ENCODE measurements at regions not wholly inside any gene's neighbourhood (a gene's known extent, or its start where the extent isn't known, plus 50 kb on each side); places are given as distances from the start of the nearest gene placed in this dataset.

DNA sequence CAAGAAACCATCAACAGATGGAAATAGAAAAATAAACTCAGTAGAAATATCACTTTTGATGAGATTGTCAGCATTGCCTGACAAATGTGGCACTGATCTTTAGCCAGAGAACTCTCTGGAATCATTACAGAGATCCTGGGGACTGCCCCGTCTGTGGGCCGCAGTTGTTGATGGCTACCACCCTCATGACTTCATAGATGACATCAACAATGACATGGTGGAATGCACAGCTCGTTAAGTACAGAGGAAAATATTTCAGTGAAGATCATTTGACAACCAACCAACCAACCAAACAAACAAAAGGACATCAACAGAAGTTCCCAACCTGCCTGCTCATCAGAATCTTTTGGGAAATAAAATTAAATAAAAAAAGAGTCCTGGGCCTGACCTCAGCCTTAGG, 132.6 kb downstream of the UCHL1 start:
- intact Hi-C loops (cut with micrococcal nuclease): no loop called here
- H3K79me1 ChIP-seq (ENCODE audit: low read depth in 1 of 2, low read length in 2 of 2): no peaks in the 10 kb centered on the region
- TF ChIP-seq BHLHE40 (IDR thresholded peaks at IDR 0.05; ENCODE audit: low read depth, low read length): no peak
- no peak for TF ChIP-seq RAD21 (IDR thresholded peaks at IDR 0.05; ENCODE audit: low read length)
- no peak for TF ChIP-seq MXI1 (IDR thresholded peaks at IDR 0.05; ENCODE audit: borderline replicate concordance, low read depth, low read length)
- TF ChIP-seq CEBPB (IDR thresholded peaks at IDR 0.05; ENCODE audit: low read depth, low read length): no peak
- TF ChIP-seq CHD1 (IDR thresholded peaks at IDR 0.05; ENCODE audit: low read depth, low read length): no peak
- TF ChIP-seq, protein P1, sequence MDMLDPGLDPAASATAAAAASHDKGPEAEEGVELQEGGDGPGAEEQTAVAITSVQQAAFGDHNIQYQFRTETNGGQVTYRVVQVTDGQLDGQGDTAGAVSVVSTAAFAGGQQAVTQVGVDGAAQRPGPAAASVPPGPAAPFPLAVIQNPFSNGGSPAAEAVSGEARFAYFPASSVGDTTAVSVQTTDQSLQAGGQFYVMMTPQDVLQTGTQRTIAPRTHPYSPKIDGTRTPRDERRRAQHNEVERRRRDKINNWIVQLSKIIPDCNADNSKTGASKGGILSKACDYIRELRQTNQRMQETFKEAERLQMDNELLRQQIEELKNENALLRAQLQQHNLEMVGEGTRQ (IDR thresholded peaks at IDR 0.05; ENCODE audit: low read depth, low read length): no peak
- TF ChIP-seq, protein P2, sequence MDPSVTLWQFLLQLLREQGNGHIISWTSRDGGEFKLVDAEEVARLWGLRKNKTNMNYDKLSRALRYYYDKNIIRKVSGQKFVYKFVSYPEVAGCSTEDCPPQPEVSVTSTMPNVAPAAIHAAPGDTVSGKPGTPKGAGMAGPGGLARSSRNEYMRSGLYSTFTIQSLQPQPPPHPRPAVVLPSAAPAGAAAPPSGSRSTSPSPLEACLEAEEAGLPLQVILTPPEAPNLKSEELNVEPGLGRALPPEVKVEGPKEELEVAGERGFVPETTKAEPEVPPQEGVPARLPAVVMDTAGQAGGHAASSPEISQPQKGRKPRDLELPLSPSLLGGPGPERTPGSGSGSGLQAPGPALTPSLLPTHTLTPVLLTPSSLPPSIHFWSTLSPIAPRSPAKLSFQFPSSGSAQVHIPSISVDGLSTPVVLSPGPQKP (IDR thresholded peaks at IDR 0.05; ENCODE audit: borderline replicate concordance, low read depth, low read length): no peak
- no peak for TF ChIP-seq MAFK (IDR thresholded peaks at IDR 0.05; ENCODE audit: low read depth, low read length)
- no peak for TF ChIP-seq POLR2A (IDR thresholded peaks at IDR 0.05; ENCODE audit: low read depth, low read length)
- no peak for TF ChIP-seq NFE2L2 (IDR thresholded peaks at IDR 0.05; ENCODE audit: low read depth, low read length)
- no peak for TF ChIP-seq RFX5 (IDR thresholded peaks at IDR 0.05; ENCODE audit: low read depth, low read length)
- TF ChIP-seq MAZ (IDR thresholded peaks at IDR 0.05; ENCODE audit: borderline replicate concordance, low read depth, low read length): no peak
- TF ChIP-seq, protein P3, sequence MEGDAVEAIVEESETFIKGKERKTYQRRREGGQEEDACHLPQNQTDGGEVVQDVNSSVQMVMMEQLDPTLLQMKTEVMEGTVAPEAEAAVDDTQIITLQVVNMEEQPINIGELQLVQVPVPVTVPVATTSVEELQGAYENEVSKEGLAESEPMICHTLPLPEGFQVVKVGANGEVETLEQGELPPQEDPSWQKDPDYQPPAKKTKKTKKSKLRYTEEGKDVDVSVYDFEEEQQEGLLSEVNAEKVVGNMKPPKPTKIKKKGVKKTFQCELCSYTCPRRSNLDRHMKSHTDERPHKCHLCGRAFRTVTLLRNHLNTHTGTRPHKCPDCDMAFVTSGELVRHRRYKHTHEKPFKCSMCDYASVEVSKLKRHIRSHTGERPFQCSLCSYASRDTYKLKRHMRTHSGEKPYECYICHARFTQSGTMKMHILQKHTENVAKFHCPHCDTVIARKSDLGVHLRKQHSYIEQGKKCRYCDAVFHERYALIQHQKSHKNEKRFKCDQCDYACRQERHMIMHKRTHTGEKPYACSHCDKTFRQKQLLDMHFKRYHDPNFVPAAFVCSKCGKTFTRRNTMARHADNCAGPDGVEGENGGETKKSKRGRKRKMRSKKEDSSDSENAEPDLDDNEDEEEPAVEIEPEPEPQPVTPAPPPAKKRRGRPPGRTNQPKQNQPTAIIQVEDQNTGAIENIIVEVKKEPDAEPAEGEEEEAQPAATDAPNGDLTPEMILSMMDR (conservative IDR thresholded peaks at IDR 0.05; ENCODE audit: low read depth, low read length): no peak
- TF ChIP-seq FOS (IDR thresholded peaks at IDR 0.05; ENCODE audit: low read depth, low read length): no peak
- no peak for TF ChIP-seq RCOR1 (IDR thresholded peaks at IDR 0.05; ENCODE audit: insufficient replicate concordance, low read length)
- TF ChIP-seq SMC3 (IDR thresholded peaks at IDR 0.05; ENCODE audit: low read depth, low read length): no peak
- no peak overlapping the region for H4K5ac ChIP-seq (ENCODE audit: low read depth, low read length)
- H2AK9ac ChIP-seq (replicated peaks; ENCODE audit: low read depth, low read length, poor library complexity): no peak overlapping the region
- H3K4me3 ChIP-seq (ENCODE audit: insufficient read depth, low read depth, low read length): no peak overlapping the region
- in situ Hi-C loops (cut with MboI; ENCODE audit: low sequenced_read_pairs): no loop called here
- H3K27me3 ChIP-seq (ENCODE audit: control insufficient read depth, insufficient read depth, low read length): no peaks in the 10 kb centered on the region
- H2AFZ ChIP-seq (replicated peaks; ENCODE audit: low read length, poor library complexity): no peak overlapping the region
- no peak overlapping the region for H2BK5ac ChIP-seq (ENCODE audit: low read depth, low read length, poor library complexity, severe bottlenecking)
- no CpG with 5 or more reads among the region's 3 CpGs for WGBS, 2 experiments (ENCODE audit: extremely low coverage in 2 of 2, insufficient read length in 1 of 2)
- no peaks in the 10 kb centered on the region for H3K4me1 ChIP-seq (ENCODE audit: control insufficient read depth, insufficient read depth, low read length)
- no peak overlapping the region for H3K23ac ChIP-seq (ENCODE audit: low read depth, low read length)
- no peak overlapping the region for H3K4ac ChIP-seq (ENCODE audit: low read depth, low read length)
- no peak overlapping the region for H4K8ac ChIP-seq (ENCODE audit: low read depth in 2 of 2, low read length in 2 of 2)
- no TSS peak for BruUV-seq (replicated peaks)
- no peak overlapping the region for H2BK15ac ChIP-seq (ENCODE audit: low read depth, low read length)
- no peak overlapping the region for H3K56ac ChIP-seq (ENCODE audit: extremely low read depth, insufficient read depth, low read length)
- H3K9me3 ChIP-seq (ENCODE audit: control insufficient read depth, insufficient read depth, low read length): no peaks in the 10 kb centered on the region
- H3K4me2 ChIP-seq (ENCODE audit: low read depth, low read length): no peak overlapping the region
- H4K20me1 ChIP-seq (ENCODE audit: insufficient read depth, low read length): no peaks in the 10 kb centered on the region
- no peak overlapping the region for H3K18ac ChIP-seq (ENCODE audit: low read depth, low read length)
- ATAC-seq (ENCODE audit: low read depth): no peak
- no peak overlapping the region for H2AK5ac ChIP-seq (ENCODE audit: low read depth, low read length)
- ChIA-PET CTCF (interaction anchor here (0.6 kb wide), 1 partner anchor 24 kb away, joined by 3 read pairs; no protein-coding TSS in a partner anchor), POLR2A (ENCODE audit: unreplicated experiment) (no interaction called here)
- no peak overlapping the region for H2BK20ac ChIP-seq (ENCODE audit: low read depth, low read length)
- H3K36me3 ChIP-seq (ENCODE audit: control insufficient read depth, insufficient read depth, low read length): no peaks in the 10 kb centered on the region
- H3K9me1 ChIP-seq (ENCODE audit: insufficient read depth, low read length): no peaks in the 10 kb centered on the region
- H2BK120ac ChIP-seq (ENCODE audit: low read depth, low read length): no peak overlapping the region
- H3K27ac ChIP-seq (ENCODE audit: insufficient read depth, low read length): no peak overlapping the region
- H3K14ac ChIP-seq (replicated peaks; ENCODE audit: low read depth, low read length): no peak overlapping the region
- no peak overlapping the region for H4K91ac ChIP-seq (ENCODE audit: insufficient read depth, low read depth, low read length)
- H3K9ac ChIP-seq (ENCODE audit: low read depth, low read length): no peak overlapping the region
- dilution Hi-C loops (cut with HindIII; ENCODE audit: low sequenced_read_pairs, unreplicated experiment): no loop called here
- DNase-seq: no peak

Data from IMR-90 (cell line).